A549 (cell line): ENCODE measurements at regions not wholly inside any gene's neighbourhood (a gene's known extent, or its start where the extent isn't known, plus 50 kb on each side); places are given as distances from the start of the nearest gene placed in this dataset.

Experiments
- CBX2 ChIP-seq: fragments of 200-600 bp; sonication (generic); IDR thresholded peaks from 2 replicates; pipeline ENCODE4 v1.6.1; 2016; ENCODE audit warnings: low read depth, mild to moderate bottlenecking, borderline replicate concordance
- ELK1 ChIP-seq: fragments of 150-350 bp; IDR thresholded peaks from 2 replicates; pipeline ENCODE4 v1.6.1; 2014; ENCODE audit warnings: low read depth, mild to moderate bottlenecking, low read length
- MAX ChIP-seq: IDR thresholded peaks from 2 replicates; pipeline ENCODE4 v1.6.1; 2012
- MAZ ChIP-seq: fragments of 150-350 bp; IDR thresholded peaks from 2 replicates; pipeline ENCODE4 v1.6.1; 2014; ENCODE audit warnings: antibody characterized with exemption, low read depth, low read length, borderline replicate concordance
- POLR2A ChIP-seq: IDR thresholded peaks from 2 replicates; pipeline ENCODE4 v1.6.1; 2012; ENCODE audit warnings: mild to moderate bottlenecking, low read length
- POLR2AphosphoS2 ChIP-seq: conservative IDR thresholded peaks from 2 replicates; pipeline ENCODE4 v1.6.1; 2012; ENCODE audit warnings: low read length, improper control_type of control experiment, inconsistent platforms
- RAD21 ChIP-seq, 2 experiments: fragments of >200 bp in 1 of 2; sonication (Bioruptor Twin) in 1 of 2; formaldehyde crosslinking in 1 of 2; IDR thresholded peaks in 1 of 2; conservative IDR thresholded peaks in 1 of 2; 2 replicates in 1 of 2; 3 replicates in 1 of 2; pipeline ENCODE4 v1.6.1; 2012 to 2018; ENCODE audit warnings: inconsistent platforms in 1 of 2
- RFX5 ChIP-seq: fragments of 450-650 bp; IDR thresholded peaks from 2 replicates; pipeline ENCODE4 v1.7.1; 2014; ENCODE audit warnings: antibody characterized with exemption, mild to moderate bottlenecking, moderate library complexity
- TF ChIP-seq, protein P1 (sequence below): fragments of >200 bp; sonication (Bioruptor Twin); formaldehyde crosslinking; IDR thresholded peaks from 3 replicates; pipeline ENCODE4 v1.5.1; 2016

GRCh38 chr10:30709700-30710358 lies 80.3 kb upstream of the LYZL2 start:
- no peak for TF ChIP-seq RAD21 (conservative IDR thresholded peaks at IDR 0.05 in 1 of 2, IDR thresholded peaks at IDR 0.05 in 1 of 2)
- TF ChIP-seq POLR2AphosphoS2: no peak
- TF ChIP-seq POLR2A: no peak
- TF ChIP-seq, protein P1, sequence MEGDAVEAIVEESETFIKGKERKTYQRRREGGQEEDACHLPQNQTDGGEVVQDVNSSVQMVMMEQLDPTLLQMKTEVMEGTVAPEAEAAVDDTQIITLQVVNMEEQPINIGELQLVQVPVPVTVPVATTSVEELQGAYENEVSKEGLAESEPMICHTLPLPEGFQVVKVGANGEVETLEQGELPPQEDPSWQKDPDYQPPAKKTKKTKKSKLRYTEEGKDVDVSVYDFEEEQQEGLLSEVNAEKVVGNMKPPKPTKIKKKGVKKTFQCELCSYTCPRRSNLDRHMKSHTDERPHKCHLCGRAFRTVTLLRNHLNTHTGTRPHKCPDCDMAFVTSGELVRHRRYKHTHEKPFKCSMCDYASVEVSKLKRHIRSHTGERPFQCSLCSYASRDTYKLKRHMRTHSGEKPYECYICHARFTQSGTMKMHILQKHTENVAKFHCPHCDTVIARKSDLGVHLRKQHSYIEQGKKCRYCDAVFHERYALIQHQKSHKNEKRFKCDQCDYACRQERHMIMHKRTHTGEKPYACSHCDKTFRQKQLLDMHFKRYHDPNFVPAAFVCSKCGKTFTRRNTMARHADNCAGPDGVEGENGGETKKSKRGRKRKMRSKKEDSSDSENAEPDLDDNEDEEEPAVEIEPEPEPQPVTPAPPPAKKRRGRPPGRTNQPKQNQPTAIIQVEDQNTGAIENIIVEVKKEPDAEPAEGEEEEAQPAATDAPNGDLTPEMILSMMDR: no peak
- TF ChIP-seq MAZ: no peak
- TF ChIP-seq MAX: no peak
- TF ChIP-seq ELK1: no peak
- TF ChIP-seq RFX5: no peak
- no peak for TF ChIP-seq CBX2
